Rectal smooth muscle tissue (tissue), 1 donor: ENCODE measurements at regions not wholly inside any gene's neighbourhood (a gene's known extent, or its start where the extent isn't known, plus 50 kb on each side); places are given as distances from the start of the nearest gene placed in this dataset.

Experiments
- H3K27ac ChIP-seq: one replicate; pipeline ENCODE4 v1.7.0; 2013; ENCODE audit warnings: low read depth, low read length, inconsistent platforms
- H3K27me3 ChIP-seq: one replicate; pipeline ENCODE4 v1.7.0; 2013; ENCODE audit warnings: low read length; ENCODE audit not compliant: control insufficient read depth, insufficient read depth
- H3K36me3 ChIP-seq: one replicate; pipeline ENCODE4 v1.7.0; 2013; ENCODE audit warnings: low read length; ENCODE audit not compliant: control insufficient read depth, insufficient read depth
- H3K4me1 ChIP-seq: one replicate; pipeline ENCODE4 v1.7.0; 2013; ENCODE audit warnings: low read length; ENCODE audit not compliant: control insufficient read depth, insufficient read depth
- H3K4me3 ChIP-seq: one replicate; pipeline ENCODE4 v1.7.0; 2013; ENCODE audit warnings: low read length
- H3K9ac ChIP-seq: one replicate; pipeline ENCODE4 v1.7.0; 2013; ENCODE audit warnings: low read length

DNA sequence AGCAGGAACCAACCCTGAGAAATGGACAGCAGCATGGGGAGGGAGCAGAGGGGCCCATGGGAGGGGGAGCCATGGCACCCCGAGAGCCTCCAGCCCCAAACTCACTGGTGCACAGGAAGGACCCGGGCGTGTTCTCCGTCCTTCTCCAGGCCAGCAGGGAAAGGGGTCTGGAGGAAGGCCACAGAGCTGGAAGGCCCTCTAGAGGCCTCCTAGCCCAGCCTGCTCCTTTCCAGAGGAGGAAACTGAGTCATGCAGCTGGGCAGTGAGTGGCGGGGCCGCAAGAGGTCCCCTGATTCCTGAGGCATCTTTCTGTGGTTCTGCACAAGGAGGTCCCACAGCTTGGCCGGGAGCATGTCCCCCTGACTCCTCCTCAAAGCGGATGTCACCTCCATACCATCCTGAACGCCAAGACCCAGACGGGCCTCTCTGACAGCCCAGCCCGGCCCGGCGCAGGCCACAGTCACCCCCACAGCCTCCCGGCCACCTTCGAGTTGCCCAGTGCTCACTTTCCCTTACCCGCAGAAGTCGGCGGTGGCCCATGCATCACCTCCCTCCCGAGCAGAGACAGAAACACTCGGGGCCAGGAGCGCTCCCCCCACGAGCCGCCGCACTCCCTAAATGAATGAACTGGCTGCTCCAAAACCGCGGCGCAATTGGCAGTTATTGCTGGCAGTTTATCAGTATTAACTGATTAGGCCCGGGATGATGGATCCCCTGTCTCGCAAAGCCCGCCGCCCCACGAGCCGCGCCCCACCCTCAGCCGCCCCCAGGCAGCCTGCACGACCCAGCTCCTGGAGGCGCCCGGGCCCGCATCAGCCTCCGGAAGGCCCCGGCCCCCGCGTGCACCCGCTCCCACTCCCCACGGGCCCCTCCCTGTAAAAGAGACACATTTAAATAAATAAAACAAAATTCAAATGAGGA is 272.5 kb downstream of the BUD13 start:
- Histone ChIP-seq H3K36me3 (no peaks in the 10 kb centered on the region), H3K4me3 (no peak overlapping the region), H3K4me1 (no peaks in the 10 kb centered on the region), H3K27ac (no peak overlapping the region), H3K27me3 (peaks cover 3% of the 10 kb centered on the region), H3K9ac (no peak overlapping the region)

DNA sequence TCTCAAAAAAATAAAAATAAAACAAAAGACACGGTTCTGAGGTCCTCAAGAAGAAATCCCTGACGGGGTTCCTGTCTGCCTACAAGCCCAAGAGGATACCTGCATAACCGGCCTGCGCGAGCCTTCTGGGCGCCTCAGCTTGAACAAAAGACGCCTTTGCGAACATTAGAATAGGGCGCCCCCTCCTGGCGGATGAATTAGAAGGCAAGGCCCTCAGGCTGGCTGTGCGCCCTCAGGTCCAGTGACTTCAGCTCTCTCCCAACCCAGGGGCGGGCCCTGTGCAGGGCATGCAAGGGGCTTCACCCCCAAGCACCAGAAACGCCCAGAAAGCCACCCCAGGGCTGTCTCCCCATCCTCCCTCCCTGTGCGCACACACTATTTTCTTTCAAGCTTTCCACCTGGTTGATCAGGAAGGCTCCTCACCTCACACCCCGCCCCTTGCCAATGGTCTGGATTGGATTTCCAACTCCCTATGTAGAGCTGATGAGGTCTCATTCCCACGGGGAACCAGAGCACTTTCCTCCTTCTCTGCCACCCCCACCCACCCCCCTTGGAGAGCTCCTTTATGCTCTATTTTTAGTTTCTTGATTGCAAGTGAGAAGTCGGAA is 273.3 kb downstream of the BUD13 start:
- Histone ChIP-seq H3K4me1 (no peaks in the 10 kb centered on the region), H3K27me3 (peaks cover 2% of the 10 kb centered on the region), H3K4me3 (no peak overlapping the region), H3K9ac (no peak overlapping the region), H3K27ac (no peak overlapping the region), H3K36me3 (no peaks in the 10 kb centered on the region)

DNA sequence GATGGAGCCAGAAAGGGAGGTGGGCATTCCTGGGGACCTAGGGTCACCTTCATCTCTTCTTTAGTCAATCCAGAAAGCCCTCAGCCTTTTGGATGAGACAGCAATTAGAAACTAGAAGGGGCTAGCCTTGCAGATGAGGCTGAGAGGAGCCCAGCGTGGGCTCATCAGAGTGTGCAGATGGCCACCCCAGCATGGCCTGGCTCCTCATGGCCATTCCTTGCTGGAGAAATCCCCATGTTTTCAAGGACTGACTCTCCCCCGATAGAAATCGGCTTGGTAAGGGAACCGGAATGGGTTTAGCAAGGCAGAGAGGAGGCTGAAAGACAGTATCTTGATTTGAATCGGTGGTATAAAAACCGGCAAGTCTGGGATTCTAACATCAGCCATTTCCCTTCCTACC is 274.6 kb downstream of the BUD13 start:
- no peaks in the 10 kb centered on the region for H3K27me3 ChIP-seq
- no peak overlapping the region for H3K27ac ChIP-seq
- H3K9ac ChIP-seq, result no peak overlapping the region
- no peaks in the 10 kb centered on the region for H3K4me1 ChIP-seq
- no peak overlapping the region for H3K4me3 ChIP-seq
- no peaks in the 10 kb centered on the region for H3K36me3 ChIP-seq

DNA sequence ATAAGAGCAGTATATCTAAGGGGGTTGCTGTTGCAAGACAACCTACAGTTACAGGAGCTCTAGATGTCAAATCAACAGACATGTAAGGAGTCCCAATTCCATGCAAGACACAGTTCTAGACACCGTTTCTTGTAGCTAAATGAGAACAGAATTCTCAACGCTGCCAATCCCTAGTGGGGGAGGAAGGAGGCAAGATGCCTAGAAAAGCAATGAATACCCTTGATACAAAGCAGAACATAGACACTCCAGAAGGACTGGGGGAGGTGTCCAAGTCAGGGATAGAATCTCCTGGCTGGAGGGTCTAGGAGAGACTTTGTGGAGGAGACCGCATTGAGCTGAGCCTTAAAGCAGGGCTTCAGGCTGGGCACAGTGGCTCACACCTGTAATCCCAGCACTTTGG is 280.2 kb downstream of the BUD13 start:
- Histone ChIP-seq H3K9ac (no peak overlapping the region), H3K4me1 (peaks cover 4% of the 10 kb centered on the region), H3K4me3 (no peak overlapping the region), H3K27me3 (no peaks in the 10 kb centered on the region), H3K27ac (no peak overlapping the region), H3K36me3 (no peaks in the 10 kb centered on the region)

DNA sequence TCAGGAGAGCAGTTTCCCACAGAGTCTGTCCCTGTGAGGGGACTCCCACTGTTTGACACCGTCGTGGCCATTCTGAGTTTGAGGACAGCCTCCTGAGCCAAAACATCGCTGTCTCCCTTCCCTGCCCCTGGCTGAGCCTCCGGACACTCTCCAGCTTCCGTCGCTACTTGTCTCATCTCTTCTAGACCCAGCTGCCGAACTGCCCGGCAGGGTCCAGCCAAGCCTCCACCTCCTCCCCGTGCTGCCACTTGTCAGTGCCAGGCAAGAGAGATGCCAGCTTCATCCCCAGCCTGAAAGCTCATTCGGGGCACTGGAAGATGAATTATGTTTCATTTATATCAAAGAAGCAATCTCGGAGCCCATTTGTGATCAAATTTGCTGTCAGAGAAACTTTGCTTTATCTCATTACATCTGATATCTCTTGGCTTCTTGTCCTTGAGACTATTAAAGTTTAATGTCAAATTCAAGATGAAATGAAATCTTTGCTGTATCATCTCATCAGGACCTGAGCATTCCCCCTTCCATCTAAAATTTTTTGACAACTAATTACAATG is 283.9 kb downstream of the BUD13 start:
- Histone ChIP-seq H3K9ac (no peak overlapping the region), H3K27ac (no peak overlapping the region), H3K27me3 (no peaks in the 10 kb centered on the region)

DNA sequence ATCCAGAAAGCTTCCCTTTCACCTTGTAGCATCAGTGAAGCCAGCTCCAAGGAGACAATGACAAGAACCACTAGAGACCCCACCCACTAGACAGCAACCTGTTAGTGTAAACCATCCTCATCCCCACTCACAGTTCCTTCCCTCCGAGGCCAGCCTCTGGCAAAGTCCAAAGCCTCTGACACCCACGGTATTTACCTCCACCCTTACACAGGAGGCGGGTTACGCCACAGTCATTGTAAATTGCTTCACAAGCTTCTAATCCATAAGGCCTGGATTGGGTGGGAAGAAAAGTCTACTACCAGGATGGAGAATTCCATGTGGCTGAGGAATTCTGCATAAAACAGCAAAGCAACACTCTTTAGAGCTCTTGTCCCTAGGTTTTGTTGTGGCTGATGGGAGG is 287.4 kb downstream of the BUD13 start:
- Histone ChIP-seq H3K4me3 (no peak overlapping the region), H3K27me3 (no peaks in the 10 kb centered on the region), H3K9ac (no peak overlapping the region), H3K27ac (no peak overlapping the region), H3K4me1 (no peaks in the 10 kb centered on the region), H3K36me3 (no peaks in the 10 kb centered on the region)

More for the DNA sequence above, 283.9 kb downstream of the BUD13 start:
- Histone ChIP-seq H3K4me3 (no peak overlapping the region), H3K36me3 (no peaks in the 10 kb centered on the region), H3K4me1 (peaks cover 4% of the 10 kb centered on the region)

DNA sequence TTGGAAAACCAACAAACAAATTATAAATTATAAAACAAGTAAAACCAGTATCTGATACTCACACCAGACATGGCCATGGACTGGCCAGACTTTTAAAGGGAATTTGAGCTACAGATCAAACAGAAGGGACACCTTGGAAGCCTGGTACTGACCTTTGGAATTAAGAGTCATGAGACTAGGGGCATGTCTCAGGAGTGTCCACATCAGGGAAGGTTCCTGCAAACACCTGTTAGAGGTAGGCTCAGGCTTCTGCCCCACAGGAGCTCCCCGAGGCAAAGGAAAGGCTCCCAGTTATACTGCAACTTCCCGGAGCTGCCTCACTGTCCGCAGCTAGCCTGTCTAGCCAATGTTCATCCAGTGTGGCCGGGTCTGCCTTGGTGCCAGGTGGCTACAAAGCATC is 290.1 kb downstream of the BUD13 start:
- Histone ChIP-seq H3K4me1 (no peaks in the 10 kb centered on the region), H3K36me3 (no peaks in the 10 kb centered on the region), H3K27me3 (no peaks in the 10 kb centered on the region), H3K9ac (no peak overlapping the region), H3K27ac (no peak overlapping the region), H3K4me3 (no peak overlapping the region)

DNA sequence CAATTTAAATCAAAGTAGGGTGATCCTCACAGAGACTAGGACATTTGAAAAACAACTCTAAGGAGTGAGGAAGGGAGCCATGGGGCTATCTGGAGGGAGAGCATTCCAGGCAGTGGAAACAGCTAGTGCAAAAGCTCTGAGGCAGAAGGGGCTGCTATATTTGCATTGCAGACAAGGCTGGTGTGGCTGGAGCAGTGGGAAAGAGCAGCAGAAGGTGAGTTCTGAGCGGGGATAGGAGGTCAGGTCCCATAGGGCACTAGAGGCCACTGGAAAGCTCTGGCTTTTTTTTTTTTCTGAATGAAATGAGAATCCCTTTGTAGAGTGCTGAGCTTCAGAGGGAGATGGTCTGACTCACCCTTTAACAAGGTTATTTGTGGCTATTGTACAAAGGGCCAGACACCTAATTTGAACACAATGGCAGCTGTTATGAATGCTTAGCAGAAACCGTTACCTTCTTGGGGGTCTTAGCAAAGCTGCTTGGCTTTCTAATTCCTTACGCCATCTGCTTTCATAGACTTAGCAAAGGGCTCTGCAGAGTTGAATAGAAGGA is 291.6 kb downstream of the BUD13 start:
- Histone ChIP-seq H3K36me3 (no peaks in the 10 kb centered on the region), H3K4me3 (no peak overlapping the region), H3K27me3 (no peaks in the 10 kb centered on the region), H3K27ac (no peak overlapping the region), H3K4me1 (no peaks in the 10 kb centered on the region), H3K9ac (no peak overlapping the region)

DNA sequence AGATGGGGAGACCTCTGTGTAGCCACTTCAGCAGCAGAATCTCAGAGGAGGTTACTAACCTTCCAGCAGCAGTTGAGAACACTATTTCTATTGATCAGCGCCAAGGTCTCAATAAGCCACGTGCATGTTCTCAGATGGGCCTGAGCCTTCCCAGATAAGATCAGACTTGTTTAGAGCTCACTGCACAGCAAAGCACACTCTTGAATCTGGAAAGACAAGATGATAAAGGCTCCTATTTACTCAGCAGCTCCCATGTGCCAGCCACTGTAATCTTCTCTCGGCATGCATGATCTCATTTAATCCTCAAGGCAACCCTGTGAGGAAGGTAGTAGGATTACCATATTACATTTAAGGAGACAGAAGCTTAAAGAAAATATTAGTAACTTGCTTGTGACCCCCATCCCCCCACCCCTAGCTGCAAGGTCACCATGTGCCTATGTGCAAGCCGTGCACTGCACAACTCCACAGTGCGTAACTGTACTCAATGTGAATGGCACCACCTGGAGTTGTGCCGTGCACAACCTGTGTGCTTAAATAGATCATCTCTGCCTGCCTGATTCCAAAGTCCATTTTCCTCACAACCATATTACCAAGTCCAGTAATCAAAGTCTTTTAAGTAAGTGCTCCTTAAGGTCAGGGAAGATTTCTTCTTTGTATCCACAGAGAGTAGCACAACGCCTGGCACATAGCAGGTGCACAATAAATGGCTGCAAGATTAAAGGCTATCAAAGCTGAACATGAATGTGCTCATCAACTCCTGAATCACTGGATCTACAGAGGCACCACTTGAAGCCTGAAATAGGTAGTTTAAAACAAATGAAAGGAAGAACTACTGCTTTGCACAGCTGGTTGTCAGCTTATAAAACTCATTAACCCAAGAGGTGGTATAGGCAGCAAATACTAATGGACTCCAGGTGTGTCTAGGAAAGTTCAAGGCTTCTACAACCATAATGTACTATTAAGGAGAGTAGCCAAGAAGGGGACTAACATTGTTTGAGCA is 293.8 kb downstream of the BUD13 start:
- Histone ChIP-seq H3K4me3 (no peak overlapping the region), H3K36me3 (no peaks in the 10 kb centered on the region), H3K9ac (no peak overlapping the region), H3K4me1 (no peaks in the 10 kb centered on the region), H3K27me3 (no peaks in the 10 kb centered on the region), H3K27ac (no peak overlapping the region)

DNA sequence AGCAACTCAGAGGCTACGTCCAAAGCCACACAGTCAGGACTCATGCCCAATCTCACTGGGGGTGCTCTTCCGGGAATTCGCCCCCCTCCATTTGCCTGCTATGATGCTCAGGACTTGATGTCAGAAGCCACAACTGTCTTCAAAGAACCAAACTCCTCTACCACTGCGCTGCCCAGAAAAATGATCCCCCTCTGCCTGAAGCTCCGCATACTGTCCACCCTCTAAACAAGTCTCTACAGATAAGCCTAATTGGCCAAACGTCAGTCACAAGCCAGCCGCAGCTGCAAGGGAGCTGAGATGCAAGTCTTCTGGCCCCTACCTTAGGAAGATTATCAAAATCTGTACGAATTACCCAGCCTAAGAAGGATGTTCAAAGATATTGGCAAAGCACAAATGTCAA is 294.6 kb downstream of the BUD13 start:
- H3K27ac ChIP-seq, result no peak overlapping the region
- H3K27me3 ChIP-seq, result no peaks in the 10 kb centered on the region
- no peaks in the 10 kb centered on the region for H3K36me3 ChIP-seq
- H3K4me3 ChIP-seq, result no peak overlapping the region
- H3K4me1 ChIP-seq, result peaks cover 6% of the 10 kb centered on the region
- no peak overlapping the region for H3K9ac ChIP-seq

DNA sequence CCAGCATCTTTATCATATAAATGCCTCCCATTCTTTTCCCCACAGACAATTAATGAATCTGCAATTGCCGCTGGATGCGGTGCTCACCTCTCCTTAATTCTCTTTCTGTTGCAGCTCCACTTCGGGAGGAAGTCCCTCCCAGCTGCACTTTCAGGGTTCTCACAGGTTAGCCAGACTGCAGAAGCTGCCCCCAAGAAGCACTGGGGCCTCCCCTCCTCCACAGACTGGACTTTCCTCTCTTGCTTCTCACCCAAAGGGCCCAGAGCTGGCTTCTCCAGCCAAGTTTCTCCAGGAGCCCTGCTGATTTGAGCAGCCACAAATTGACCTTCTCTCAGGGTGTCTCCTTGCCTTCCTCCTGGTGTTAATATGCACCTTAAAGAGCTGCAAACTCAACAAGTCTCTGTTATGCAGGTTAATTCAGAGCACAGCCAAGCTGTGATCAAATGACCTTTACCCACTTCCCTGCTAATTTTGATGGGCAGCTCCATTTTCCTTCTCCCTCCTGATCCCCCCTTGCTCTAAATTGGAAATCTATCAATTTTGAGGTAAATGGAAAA is 298.9 kb downstream of the BUD13 start:
- no peak overlapping the region for H3K4me3 ChIP-seq
- H3K27ac ChIP-seq, result no peak overlapping the region
- H3K27me3 ChIP-seq, result no peaks in the 10 kb centered on the region
- H3K9ac ChIP-seq, result no peak overlapping the region
- peaks cover 20% of the 10 kb centered on the region for H3K4me1 ChIP-seq
- no peaks in the 10 kb centered on the region for H3K36me3 ChIP-seq
